IMR-90 (cell line): ENCODE measurements at regions not wholly inside any gene's neighbourhood (a gene's known extent, or its start where the extent isn't known, plus 50 kb on each side); places are given as distances from the start of the nearest gene placed in this dataset.

Experiments
- ELK1 ChIP-seq: fragments of 150-350 bp; IDR thresholded peaks from 2 replicates; pipeline ENCODE4 v1.6.1; 2016; ENCODE audit warnings: low read depth, mild to moderate bottlenecking, low read length, moderate library complexity, borderline replicate concordance
- POLR2A ChIP-seq: IDR thresholded peaks from 2 replicates; pipeline ENCODE4 v1.6.1; 2012; ENCODE audit warnings: mild to moderate bottlenecking, low read depth, low read length
- RFX5 ChIP-seq: IDR thresholded peaks from 2 replicates; pipeline ENCODE4 v1.8.0; 2012; ENCODE audit warnings: low read depth, mild to moderate bottlenecking, low read length, moderate library complexity
- TF ChIP-seq, protein P1 (sequence below): conservative IDR thresholded peaks from 2 replicates; pipeline ENCODE4 v1.5.1; 2012; ENCODE audit warnings: mild to moderate bottlenecking, low read depth, low read length, improper control_type of control experiment

DNA sequence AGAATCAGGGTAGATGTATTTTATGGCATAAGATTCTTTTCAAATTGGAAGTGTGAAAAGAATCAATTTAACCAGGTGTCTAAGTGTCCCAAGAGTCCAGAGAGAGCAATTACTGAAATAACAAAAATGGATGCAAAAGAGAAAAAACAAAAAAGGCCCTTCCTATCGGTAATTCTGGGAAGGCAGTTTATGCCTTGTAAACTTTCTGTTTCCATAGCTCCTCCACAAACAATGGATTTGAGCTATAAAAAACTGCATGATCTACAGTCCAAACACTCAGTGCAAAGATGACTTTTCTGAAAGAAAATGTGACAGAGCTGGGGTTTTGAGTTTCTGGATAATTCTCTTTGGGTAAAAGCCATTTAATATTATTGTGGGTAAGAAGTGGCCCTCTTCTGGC lies 366.1 kb downstream of the EN1 start:
- no peak for TF ChIP-seq POLR2A
- TF ChIP-seq RFX5: no peak
- TF ChIP-seq ELK1: no peak
- TF ChIP-seq, protein P1, sequence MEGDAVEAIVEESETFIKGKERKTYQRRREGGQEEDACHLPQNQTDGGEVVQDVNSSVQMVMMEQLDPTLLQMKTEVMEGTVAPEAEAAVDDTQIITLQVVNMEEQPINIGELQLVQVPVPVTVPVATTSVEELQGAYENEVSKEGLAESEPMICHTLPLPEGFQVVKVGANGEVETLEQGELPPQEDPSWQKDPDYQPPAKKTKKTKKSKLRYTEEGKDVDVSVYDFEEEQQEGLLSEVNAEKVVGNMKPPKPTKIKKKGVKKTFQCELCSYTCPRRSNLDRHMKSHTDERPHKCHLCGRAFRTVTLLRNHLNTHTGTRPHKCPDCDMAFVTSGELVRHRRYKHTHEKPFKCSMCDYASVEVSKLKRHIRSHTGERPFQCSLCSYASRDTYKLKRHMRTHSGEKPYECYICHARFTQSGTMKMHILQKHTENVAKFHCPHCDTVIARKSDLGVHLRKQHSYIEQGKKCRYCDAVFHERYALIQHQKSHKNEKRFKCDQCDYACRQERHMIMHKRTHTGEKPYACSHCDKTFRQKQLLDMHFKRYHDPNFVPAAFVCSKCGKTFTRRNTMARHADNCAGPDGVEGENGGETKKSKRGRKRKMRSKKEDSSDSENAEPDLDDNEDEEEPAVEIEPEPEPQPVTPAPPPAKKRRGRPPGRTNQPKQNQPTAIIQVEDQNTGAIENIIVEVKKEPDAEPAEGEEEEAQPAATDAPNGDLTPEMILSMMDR: no peak
